Activated CD4-positive, alpha-beta T cell treated with anti-CD3 and anti-CD28 coated beads, Interleukin-2, Interleukin-6, amounts not matched to agents 100 ng/mL and 50 ng/mL, durations not matched to agents 16 hours and 8 hours (primary cell): ENCODE measurements at regions not wholly inside any gene's neighbourhood (a gene's known extent, or its start where the extent isn't known, plus 50 kb on each side); places are given as distances from the start of the nearest gene placed in this dataset.
"Not testable (repeated sequence)": the region's sequence is repeated elsewhere in the genome, so short reads cannot be mapped to it uniquely, and the experiment has no call there.

Source experiments
- DNase-seq: peaks from one replicate; pipeline ENCODE4 v3.0.0-alpha.2; 2020

- no peak for DNase-seq
Observed at GRCh38 chr14:47949006-47949405, 273.6 kb upstream of the MDGA2 start.

DNA sequence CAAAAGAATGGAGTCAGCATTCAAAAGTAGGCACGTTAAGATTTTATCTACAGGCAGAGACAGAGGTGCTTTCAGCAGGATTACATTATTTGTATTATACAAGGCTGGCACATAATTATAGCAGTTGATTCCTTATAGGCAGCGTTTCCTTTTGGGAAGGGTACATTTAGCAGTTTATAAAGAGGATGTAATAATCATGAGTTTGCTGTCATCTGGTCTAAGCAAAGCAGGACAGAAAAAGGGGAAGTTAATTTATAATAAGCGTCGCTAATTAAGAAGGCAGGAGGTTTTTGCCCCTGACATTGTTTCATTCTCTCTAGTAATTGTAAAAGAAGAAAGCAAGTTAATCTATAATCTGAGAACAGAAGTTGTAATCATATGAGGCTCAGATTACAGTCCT lies 259.9 kb upstream of the MDGA2 start:
- DNase-seq: no peak

DNA sequence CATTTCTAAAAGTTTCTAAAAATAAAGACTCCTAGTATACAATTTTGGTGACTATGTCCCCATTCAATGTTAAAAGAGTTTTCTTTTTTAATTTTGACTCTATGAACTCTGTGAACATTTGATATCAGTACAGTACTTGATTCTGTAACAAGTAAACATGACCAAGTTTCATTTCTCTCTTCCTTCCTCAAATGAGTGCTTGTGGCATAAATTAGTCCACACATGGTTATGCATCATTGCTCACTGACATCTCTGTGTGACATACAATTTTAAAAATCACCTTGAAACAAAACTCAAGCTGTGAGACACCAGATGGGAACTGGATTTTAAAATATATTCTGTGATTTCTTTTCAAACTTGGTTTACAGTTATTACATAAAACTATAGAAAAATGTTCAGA lies 253.9 kb upstream of the MDGA2 start:
- no peak for DNase-seq

GRCh38 chr14:47921133-47921532 lies 245.7 kb upstream of the MDGA2 start:
- no peak for DNase-seq

DNA sequence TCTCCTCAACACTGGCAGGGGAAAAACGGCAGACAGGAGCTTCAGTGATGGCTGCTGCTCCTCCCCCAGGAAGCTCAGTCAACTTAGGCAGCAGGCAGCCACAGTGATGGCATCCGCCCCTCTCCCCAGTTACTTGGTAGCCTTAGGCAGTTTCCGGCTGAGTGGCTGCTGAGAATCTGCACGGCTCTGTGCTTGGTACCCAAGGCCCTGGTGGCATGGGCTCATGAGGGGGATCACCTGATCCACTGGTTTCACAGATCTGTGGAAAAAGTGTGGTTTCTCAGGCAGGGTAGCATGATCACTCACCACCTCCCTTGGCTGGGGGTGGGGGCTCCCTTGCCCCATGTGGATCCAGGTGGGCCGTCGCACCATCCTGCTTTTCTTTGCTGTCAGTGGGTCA lies 244.6 kb upstream of the MDGA2 start:
- no peak for DNase-seq

- no peak for DNase-seq
Observed at GRCh38 chr14:47919334-47919846, 244.0 kb upstream of the MDGA2 start.

DNA sequence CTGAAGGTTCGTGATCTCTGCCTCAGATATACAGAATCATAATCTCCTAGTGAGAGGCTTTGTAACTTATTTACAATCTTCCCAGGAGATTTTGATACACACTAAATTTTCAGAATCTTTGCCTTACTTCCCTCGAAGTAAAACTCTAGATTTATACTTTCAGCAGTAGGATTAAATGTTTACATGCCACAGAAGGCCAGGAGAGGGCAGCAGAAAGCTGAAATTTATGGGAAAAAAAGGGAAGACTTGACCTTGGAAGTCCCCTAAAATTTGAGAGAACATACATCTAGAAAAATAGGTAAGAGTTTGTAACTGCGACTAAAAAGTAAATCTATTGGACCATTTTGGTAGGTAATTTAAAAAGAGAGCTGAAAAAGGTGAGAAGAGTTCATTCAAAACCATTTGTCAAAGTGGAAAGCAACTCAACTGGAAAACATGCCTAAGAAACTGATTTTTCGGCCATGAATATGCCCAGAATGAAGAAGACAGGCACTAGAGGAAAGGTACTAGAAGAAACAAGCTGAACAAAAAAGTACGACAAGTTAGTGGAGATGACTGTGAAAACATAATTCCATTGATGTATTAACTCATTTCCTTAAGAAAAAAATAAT lies 242.0 kb upstream of the MDGA2 start:
- peak; percentile 5 for DNase-seq

DNA sequence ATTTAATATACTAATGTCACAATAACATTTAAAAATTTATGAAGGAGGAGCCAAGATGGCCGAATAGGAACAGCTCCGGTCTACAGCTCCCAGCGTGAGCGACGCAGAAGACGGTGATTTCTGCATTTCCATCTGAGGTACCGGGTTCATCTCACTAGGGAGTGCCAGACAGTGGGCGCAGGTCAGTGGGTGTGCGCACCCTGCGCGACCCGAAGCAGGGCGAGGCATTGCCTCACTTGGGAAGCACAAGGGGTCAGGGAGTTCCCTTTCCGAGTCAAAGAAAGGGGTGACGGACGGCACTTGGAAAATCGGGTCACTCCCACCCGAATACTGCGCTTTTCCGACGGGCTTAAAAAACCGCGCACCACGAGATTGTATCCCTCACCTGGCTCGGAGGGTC lies 225.7 kb upstream of the MDGA2 start:
- DNase-seq: not testable (repeated sequence)

DNA sequence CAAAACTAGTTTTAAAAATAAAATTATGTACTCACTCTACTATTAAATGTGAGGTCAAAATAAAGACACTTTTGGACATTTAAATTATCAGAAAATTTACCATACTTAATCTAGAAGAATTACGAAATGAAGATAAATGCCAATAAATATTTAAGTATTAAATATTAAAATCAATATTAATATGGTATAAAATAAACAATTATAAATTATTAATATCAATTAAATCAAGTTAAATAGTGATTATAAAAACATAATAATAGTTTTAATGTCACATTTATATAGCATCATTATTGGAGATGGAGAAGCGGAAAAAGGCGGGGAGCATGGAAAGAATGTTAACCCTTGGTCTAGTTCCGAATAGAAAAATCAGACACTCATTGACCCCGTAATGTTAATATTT lies 224.3 kb upstream of the MDGA2 start:
- DNase-seq: no peak

DNA sequence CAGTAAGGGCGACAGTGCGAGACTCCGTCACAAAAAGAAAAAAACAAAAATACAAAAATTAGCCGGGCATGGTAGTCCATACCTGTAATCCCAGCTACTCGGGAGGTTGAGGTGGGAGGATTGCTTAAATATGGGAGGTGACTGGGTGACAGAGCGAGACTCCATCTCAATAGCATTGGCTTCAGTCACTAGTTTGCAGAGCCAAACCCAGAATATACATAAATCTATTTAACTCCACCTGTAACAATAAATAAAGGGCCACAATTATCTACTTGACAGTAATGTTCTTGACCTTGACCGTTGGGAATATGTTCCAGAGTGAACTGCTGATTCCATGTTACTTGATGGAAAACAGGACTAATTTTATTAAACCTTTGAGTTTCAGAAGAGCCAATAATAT lies 198.9 kb upstream of the MDGA2 start:
- DNase-seq: no peak

GRCh38 chr14:47872588-47872987 lies 197.2 kb upstream of the MDGA2 start:
- DNase-seq: no peak

- no peak for DNase-seq
Observed at GRCh38 chr14:47863441-47863840, 188.0 kb upstream of the MDGA2 start.

DNA sequence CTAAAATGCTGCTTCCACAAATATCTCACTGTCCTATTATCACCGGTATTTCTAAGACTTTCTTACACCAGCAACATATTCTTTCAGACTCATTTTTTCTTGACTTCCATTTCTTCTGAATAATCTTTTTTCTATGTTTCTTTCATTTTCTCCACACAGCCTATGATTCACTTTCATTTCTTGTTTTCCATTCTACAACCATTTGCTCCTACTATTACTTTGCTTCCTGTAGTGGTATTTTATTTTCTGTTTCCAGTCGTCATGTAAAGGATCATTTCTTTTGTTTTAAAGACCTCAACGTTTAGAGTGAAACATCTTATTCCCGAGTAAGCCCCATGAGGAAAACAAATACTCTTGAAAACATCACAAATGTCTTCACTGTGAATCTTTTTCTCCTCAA lies 182.2 kb upstream of the MDGA2 start:
- no peak for DNase-seq

GRCh38 chr14:47852278-47852677 lies 176.9 kb upstream of the MDGA2 start:
- DNase-seq: no peak

GRCh38 chr14:47846008-47846407 lies 170.6 kb upstream of the MDGA2 start:
- no peak for DNase-seq

DNA sequence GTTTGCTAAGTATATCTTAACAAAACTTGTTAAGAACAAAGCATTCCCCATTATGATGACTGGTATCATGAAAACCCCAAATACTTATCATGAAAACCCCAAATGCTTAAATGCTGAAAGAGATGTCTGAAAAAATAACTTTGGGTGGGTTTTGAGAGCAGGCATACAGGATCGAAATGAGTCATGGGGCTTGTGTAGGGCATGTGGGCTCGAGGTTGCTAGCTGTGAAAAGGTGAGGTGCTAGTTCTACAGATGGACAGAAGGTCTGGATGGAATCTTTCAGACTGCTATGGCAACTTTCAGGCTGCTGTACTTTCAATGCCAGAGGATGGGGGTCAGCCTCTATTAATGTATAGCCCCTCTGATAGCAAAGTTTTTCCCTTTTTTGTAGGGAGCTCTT lies 167.8 kb upstream of the MDGA2 start:
- DNase-seq: no peak

DNA sequence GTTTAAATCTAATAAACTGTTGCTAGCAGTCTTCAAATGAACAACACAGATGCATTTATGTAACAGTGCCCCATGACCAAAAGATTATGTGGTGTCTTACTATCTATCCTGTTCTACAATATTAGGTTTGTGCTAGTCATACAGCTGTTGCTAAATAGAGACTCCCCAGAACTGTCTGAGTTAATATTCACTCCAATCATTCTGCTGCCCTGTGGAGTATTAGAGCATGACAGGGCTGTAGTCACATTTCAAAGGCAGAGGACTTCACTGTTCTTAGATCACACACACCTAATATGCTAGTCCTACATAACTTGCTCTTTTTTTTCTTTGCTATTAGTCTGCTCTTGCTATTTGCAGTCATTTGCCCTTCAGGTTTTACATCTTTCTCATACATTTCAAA lies 157.6 kb upstream of the MDGA2 start:
- DNase-seq: no peak

- DNase-seq: no peak
Observed at GRCh38 chr14:47826809-47827208, 151.4 kb upstream of the MDGA2 start.

DNA sequence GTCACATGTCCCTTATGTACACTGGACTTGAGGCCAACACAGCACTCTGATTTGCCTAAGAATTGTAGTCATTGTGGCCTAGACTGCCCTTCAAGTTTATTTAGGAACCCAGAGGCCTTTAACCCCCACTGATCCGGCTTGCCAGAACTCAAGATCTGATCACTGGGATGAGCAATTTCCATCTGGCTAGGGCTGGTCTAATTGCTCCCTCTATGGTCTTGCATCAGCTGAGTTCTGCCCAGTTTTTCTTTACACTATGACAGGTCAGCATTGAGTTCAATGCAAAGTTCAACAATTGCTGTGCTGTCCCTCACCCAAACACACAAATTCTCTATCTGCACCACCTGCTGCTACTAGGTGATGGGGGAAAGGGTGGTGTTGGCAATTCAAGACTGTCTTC lies 146.9 kb upstream of the MDGA2 start:
- DNase-seq: no peak

DNA sequence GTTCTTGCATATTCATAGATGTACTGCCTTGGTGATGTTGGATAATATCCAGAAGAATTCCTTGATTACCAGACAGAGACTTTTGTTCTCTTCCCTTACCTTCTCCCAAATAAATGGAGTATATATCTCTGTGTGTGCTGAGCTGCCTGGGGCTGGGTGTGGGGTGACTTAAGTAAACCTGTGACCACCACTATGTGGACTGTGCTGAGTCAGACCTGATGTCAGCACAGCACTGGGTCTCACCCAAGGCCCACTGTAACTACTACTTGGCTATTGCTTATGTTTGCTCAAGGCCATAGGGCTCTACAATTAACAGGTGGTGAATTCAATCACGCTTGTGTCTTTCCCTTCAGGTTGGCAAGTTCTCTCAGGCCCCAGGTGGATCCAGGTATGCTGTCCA lies 145.7 kb upstream of the MDGA2 start:
- DNase-seq: no peak

DNA sequence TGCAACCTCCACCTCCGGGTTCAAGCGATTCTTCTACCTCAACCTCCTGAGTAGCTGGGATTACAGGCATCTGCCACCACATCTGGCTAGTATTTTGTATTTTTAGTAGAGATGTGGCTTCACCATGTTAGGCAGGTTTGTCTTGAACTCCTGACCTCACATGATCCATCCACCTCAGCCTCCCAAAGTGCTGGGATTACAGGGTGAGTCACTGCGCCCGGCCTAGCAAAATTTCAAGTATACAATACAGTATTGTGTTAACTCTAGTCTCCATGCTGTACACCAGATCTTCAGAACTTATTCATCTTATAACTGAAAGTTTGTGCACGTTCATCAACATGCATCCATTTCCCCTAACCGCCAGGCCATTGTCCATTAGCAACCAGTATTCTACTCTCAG lies 115.1 kb upstream of the MDGA2 start:
- no peak for DNase-seq

DNA sequence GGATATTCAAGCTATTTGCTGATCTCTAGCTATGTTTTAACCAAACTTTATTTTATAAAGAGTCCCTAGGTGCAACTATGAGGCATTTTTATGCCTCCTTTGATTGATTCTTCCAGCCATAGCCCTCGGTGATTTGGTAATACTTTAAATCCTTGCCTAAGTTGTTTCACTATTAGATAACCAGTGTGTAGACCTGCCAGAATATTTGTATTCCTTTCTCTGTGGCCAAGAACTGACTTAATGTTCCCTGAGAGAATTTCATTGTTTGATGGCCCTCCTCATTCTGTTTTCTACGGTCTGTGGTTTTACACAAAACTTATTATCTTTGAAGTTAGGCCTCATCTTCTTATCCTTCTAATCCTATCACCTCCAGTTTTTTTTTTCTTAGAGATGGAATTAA lies 109.7 kb upstream of the MDGA2 start:
- no peak for DNase-seq

- DNase-seq: no peak
Observed at GRCh38 chr14:47778631-47779030, 103.2 kb upstream of the MDGA2 start.

- no peak for DNase-seq
Observed at GRCh38 chr14:47772652-47773051, 97.2 kb upstream of the MDGA2 start.

- no peak for DNase-seq
Observed at GRCh38 chr14:47763188-47763854, 87.9 kb upstream of the MDGA2 start.
